GM12874 (cell line): ENCODE measurements at regions not wholly inside any gene's neighbourhood (a gene's known extent, or its start where the extent isn't known, plus 50 kb on each side); places are given as distances from the start of the nearest gene placed in this dataset.

Source experiments
- TF ChIP-seq, protein P1 (sequence below): IDR thresholded peaks from 2 replicates; pipeline ENCODE4 v1.5.1; 2011; ENCODE audit warnings: low read depth, mild to moderate bottlenecking, control low read depth, low read length, moderate library complexity; ENCODE audit not compliant: insufficient read depth

- TF ChIP-seq, protein P1, sequence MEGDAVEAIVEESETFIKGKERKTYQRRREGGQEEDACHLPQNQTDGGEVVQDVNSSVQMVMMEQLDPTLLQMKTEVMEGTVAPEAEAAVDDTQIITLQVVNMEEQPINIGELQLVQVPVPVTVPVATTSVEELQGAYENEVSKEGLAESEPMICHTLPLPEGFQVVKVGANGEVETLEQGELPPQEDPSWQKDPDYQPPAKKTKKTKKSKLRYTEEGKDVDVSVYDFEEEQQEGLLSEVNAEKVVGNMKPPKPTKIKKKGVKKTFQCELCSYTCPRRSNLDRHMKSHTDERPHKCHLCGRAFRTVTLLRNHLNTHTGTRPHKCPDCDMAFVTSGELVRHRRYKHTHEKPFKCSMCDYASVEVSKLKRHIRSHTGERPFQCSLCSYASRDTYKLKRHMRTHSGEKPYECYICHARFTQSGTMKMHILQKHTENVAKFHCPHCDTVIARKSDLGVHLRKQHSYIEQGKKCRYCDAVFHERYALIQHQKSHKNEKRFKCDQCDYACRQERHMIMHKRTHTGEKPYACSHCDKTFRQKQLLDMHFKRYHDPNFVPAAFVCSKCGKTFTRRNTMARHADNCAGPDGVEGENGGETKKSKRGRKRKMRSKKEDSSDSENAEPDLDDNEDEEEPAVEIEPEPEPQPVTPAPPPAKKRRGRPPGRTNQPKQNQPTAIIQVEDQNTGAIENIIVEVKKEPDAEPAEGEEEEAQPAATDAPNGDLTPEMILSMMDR, result no peak
These were observed 247.6 kb downstream of the IPO8 start for GRCh38 chr12:30448038-30448437.

GRCh38 chr12:30447061-30447750, 248.5 kb downstream of the IPO8 start:
- TF ChIP-seq, protein P1, result no peak

- TF ChIP-seq, protein P1, result no peak
These were observed 253.2 kb downstream of the IPO8 start for GRCh38 chr12:30442461-30442860.

- TF ChIP-seq, protein P1, result peak; percentile 43; the same call in 1 of the 2 replicates
These were observed 254.7 kb downstream of the IPO8 start for GRCh38 chr12:30440826-30441602.

- TF ChIP-seq, protein P1, result no peak
These were observed 256.5 kb downstream of the IPO8 start for GRCh38 chr12:30439201-30439600.

DNA sequence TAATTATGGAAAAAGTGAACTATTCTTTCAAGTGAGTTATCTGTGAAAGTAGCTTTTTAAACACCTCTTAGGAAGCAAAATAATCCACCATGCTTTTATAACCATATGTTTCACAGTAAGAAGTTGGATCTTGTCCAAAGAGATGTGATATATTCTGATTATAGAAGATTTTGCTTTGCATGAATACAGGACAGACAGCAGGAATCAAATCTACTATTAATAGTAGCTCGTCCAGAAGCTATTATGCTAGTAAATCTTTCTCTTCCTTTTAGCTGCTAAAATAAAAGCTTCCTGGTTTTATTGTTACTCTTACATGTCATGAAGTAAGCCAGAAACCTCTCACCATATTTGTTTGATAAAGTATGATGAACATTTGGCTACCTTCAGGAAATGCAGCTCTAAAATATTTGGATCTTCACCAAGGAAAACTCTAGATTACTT, 257.0 kb downstream of the IPO8 start:
- TF ChIP-seq, protein P1, result no peak

- TF ChIP-seq, protein P1, result no peak
These were observed 258.1 kb downstream of the IPO8 start for GRCh38 chr12:30437616-30438015.
